ENCODE measurements at regions not wholly inside any gene's neighbourhood (a gene's known extent, or its start where the extent isn't known, plus 50 kb on each side); places are given as distances from the start of the nearest gene placed in this dataset.
A peak's percentile ranks its signal among the peaks of the same experiment; 100 is the strongest.

- DNase-seq (ENCODE audit: extremely low read depth in 1 of 11, low read depth in 9 of 11, low spot score in 4 of 11) = no peak
Measured at GRCh38 chr10:25112016-25112415, 62.8 kb upstream of the GPR158 start.

- peak; percentile 44 to 82 (median 65) for DNase-seq (ENCODE audit: extremely low read depth in 1 of 11, low read depth in 9 of 11, low spot score in 4 of 11)
Measured at GRCh38 chr10:25113191-25114035, 61.4 kb upstream of the GPR158 start.

- DNase-seq (ENCODE audit: extremely low read depth in 1 of 11, low read depth in 9 of 11, low spot score in 4 of 11) = no peak
Measured at GRCh38 chr10:25114036-25114411, 60.8 kb upstream of the GPR158 start.

- no peak for DNase-seq (ENCODE audit: extremely low read depth in 1 of 11, low read depth in 9 of 11, low spot score in 4 of 11)
Measured at GRCh38 chr10:25117757-25118156, 57.0 kb upstream of the GPR158 start.

GRCh38 chr10:25120188-25120587 is 54.6 kb upstream of the GPR158 start:
- DNase-seq (ENCODE audit: extremely low read depth in 1 of 11, low read depth in 9 of 11, low spot score in 4 of 11) = no peak

Measured in renal cortex interstitium (tissue), 11 donors.